ENCODE measurements at regions not wholly inside any gene's neighbourhood (a gene's known extent, or its start where the extent isn't known, plus 50 kb on each side); places are given as distances from the start of the nearest gene placed in this dataset.
"Not testable (repeated sequence)": the region's sequence is repeated elsewhere in the genome, so short reads cannot be mapped to it uniquely, and the experiment has no call there.

- no peak for DNase-seq (ENCODE audit: low read depth in 1 of 2, low spot score in 1 of 2)
Observed at GRCh38 chr3:107465064-107465631, 57.6 kb upstream of the BBX start.

GRCh38 chr3:107468782-107469181, 54.0 kb upstream of the BBX start:
- DNase-seq (ENCODE audit: low read depth in 1 of 2, low spot score in 1 of 2), result no peak

DNA sequence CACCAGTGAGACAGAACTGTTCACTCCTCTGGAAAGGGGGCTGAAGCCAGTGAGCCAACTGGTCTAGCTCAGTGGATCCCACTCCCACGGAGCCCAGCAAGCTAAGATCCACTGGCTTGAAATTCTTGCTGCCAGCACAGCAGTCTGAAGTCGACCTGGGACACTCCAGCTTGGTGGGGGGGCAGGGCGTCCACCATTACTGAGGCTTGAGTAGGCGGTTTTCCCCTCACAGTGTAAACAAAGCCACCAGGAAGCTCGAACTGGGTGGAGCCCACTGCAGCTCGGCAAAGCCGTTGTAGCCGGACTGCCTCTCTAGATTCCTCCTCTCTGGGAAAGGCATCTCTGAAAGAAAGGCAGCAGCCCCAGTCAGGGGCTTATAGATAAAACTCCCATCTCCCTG, 52.3 kb upstream of the BBX start:
- not testable (repeated sequence) for DNase-seq (ENCODE audit: low read depth in 1 of 2, low spot score in 1 of 2)

All from activated T-helper 1 cell treated with anti-CD3 and anti-CD28 coated beads, Interleukin-2, amount 50 U/mL, for 16 hours (primary cell).